AG10803 (cell line): ENCODE measurements at regions not wholly inside any gene's neighbourhood (a gene's known extent, or its start where the extent isn't known, plus 50 kb on each side); places are given as distances from the start of the nearest gene placed in this dataset.

Source experiments
- DNase-seq: peaks from one replicate; pipeline ENCODE4 v3.0.0; 2010; ENCODE audit warnings: low read depth
- H3K4me3 ChIP-seq: 2 replicates; pipeline ENCODE4 v1.5.1; 2011; ENCODE audit warnings: mild to moderate bottlenecking, low read length, control low read depth
- CTCF ChIP-seq: conservative IDR thresholded peaks from 2 replicates; pipeline ENCODE4 v1.5.1; 2011; ENCODE audit warnings: mild to moderate bottlenecking, low read length, control low read depth, inconsistent platforms

- TF ChIP-seq CTCF, result no peak
- no peak for DNase-seq
- no peak overlapping the region for H3K4me3 ChIP-seq
Observed at GRCh38 chr1:219380463-219380862, 206.8 kb downstream of the LYPLAL1 start.

DNA sequence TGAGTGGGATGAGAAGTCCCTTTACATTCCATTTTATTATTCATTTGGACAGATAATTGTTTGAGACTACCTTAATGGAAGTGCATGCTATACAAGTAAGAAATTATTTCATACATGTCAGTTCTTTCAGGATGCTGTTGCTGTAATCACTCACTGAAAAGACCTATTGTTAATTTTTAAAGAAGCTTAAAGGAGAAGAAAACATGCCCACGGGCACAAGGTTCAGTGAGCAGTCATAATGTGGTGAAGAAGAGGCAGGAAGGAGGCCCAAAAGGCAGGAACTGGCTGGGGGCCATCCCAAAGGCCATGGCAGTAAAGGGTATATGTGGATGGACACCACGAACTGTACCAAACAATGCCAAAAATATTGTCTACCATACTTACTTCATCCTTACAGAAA lies 206.0 kb downstream of the LYPLAL1 start:
- no peak overlapping the region for H3K4me3 ChIP-seq
- no peak for TF ChIP-seq CTCF
- DNase-seq, result no peak

DNA sequence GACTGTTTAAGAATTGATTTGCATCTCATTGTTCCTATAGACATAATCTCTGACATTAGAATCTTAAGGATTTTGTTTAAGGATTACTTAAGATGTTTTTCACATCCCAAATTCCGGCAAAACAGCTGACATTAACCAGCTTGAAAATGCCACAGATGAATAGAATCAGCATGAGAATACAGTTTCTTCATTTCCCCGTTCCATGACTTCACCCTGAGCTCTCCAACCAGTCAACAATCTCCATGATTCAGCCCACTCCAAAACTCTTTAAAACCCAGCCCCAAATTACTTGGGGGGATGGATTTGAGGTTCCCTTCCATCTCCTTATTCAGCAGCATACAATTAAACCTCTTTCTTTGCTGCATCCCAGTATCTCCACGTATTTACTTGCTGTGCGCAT lies 201.0 kb downstream of the LYPLAL1 start:
- no peak for DNase-seq
- H3K4me3 ChIP-seq, result no peak overlapping the region
- TF ChIP-seq CTCF, result no peak

DNA sequence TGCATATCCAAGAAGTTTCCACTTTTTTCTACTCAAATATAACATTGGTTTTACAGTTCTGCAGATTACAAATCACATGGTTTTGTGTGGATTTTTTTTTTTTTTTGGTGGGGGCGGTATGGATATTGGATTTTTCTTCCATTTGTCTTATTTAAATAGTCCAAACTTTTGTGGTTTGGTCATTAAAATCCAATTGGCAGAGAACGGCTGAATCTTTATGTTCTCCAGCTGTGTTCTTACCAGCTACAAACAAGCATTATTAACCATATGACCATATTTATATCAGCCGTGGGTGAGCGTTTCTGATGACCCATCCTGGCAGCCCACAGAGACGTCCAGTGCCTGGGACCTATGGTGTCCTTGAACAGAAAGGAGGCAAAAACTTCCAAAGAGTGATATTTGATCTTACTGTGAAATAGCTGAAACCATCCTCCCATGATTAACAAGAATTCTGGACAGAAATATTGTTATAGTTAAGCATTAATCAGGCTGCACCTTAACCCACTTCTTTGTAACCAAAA lies 200.4 kb downstream of the LYPLAL1 start:
- no peak overlapping the region for H3K4me3 ChIP-seq
- no peak for TF ChIP-seq CTCF
- no peak for DNase-seq

DNA sequence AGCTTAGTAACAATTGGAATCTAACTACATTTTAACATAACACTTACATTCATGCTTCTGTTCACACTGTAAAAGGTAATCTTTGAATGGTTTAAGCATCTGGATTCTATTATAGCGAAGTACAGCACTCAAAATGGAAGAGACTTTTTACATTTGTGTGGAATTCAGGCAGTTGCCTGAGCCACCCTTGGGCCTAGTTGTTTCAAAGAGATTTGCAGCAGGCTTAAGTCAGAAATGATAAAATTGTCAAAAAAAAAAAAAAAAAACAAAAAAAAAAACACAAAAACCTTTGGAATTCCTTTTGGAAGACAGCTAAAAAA lies 199.9 kb downstream of the LYPLAL1 start:
- no peak for TF ChIP-seq CTCF
- no peak overlapping the region for H3K4me3 ChIP-seq
- no peak for DNase-seq

GRCh38 chr1:219372916-219373615 lies 199.4 kb downstream of the LYPLAL1 start:
- no peak overlapping the region for H3K4me3 ChIP-seq
- TF ChIP-seq CTCF, result no peak
- no peak for DNase-seq

- no peak overlapping the region for H3K4me3 ChIP-seq
- DNase-seq, result no peak
- TF ChIP-seq CTCF, result no peak
Observed at GRCh38 chr1:219371471-219371870, 197.8 kb downstream of the LYPLAL1 start.
